GM21825 (cell line): ENCODE measurements at regions not wholly inside any gene's neighbourhood (a gene's known extent, or its start where the extent isn't known, plus 50 kb on each side); places are given as distances from the start of the nearest gene placed in this dataset.
"Not testable (repeated sequence)": the region's sequence is repeated elsewhere in the genome, so short reads cannot be mapped to it uniquely, and the experiment has no call there.

Experiments
- ATAC-seq: cut with Tn5 transposase; IDR thresholded peaks from one replicate; pipeline ENCODE4 v1.9.1; 2021; ENCODE audit warnings: mild to moderate bottlenecking, moderate library complexity; ENCODE audit not compliant: unreplicated experiment

- ATAC-seq, result no peak
These were observed 768.9 kb upstream of the ADGRL4 start for GRCh38 chr1:79775402-79775801.

- ATAC-seq, result no peak
These were observed 766.9 kb upstream of the ADGRL4 start for GRCh38 chr1:79773385-79773784.

- ATAC-seq, result no peak
These were observed 755.9 kb upstream of the ADGRL4 start for GRCh38 chr1:79762461-79762860.

- ATAC-seq, result no peak
These were observed 754.0 kb upstream of the ADGRL4 start for GRCh38 chr1:79760531-79760930.

- ATAC-seq, result no peak
These were observed 743.1 kb upstream of the ADGRL4 start for GRCh38 chr1:79749607-79750006.

- no peak for ATAC-seq
These were observed 739.4 kb upstream of the ADGRL4 start for GRCh38 chr1:79745929-79746328.

- ATAC-seq, result no peak
These were observed 738.2 kb upstream of the ADGRL4 start for GRCh38 chr1:79744746-79745145.

GRCh38 chr1:79741720-79742421 is 735.3 kb upstream of the ADGRL4 start:
- peak; percentile 95 for ATAC-seq

- no peak for ATAC-seq
These were observed 731.6 kb upstream of the ADGRL4 start for GRCh38 chr1:79738101-79738500.

GRCh38 chr1:79737193-79737592 is 730.7 kb upstream of the ADGRL4 start:
- no peak for ATAC-seq

- ATAC-seq, result no peak
These were observed 726.4 kb upstream of the ADGRL4 start for GRCh38 chr1:79732950-79733349.

- ATAC-seq, result no peak
These were observed 720.4 kb upstream of the ADGRL4 start for GRCh38 chr1:79726911-79727310.

- ATAC-seq, result no peak
These were observed 719.8 kb upstream of the ADGRL4 start for GRCh38 chr1:79726321-79726720.

- ATAC-seq, result no peak
These were observed 709.9 kb upstream of the ADGRL4 start for GRCh38 chr1:79716447-79716846.

GRCh38 chr1:79714664-79715063 is 708.1 kb upstream of the ADGRL4 start:
- no peak for ATAC-seq

- peak; percentile 93 for ATAC-seq
These were observed 704.5 kb upstream of the ADGRL4 start for GRCh38 chr1:79711001-79711431.

GRCh38 chr1:79708646-79709265 is 702.2 kb upstream of the ADGRL4 start:
- no peak for ATAC-seq

- ATAC-seq, result no peak
These were observed 698.7 kb upstream of the ADGRL4 start for GRCh38 chr1:79705218-79705617.

- ATAC-seq, result no peak
These were observed 697.5 kb upstream of the ADGRL4 start for GRCh38 chr1:79704067-79704466.

GRCh38 chr1:79702336-79702999 is 695.9 kb upstream of the ADGRL4 start:
- ATAC-seq, result not testable (repeated sequence)

GRCh38 chr1:79695138-79695537 is 688.6 kb upstream of the ADGRL4 start:
- peak; percentile 97 for ATAC-seq

- ATAC-seq, result no peak
These were observed 687.7 kb upstream of the ADGRL4 start for GRCh38 chr1:79694241-79694640.
